ENCODE measurements at regions not wholly inside any gene's neighbourhood (a gene's known extent, or its start where the extent isn't known, plus 50 kb on each side); places are given as distances from the start of the nearest gene placed in this dataset.

DNA sequence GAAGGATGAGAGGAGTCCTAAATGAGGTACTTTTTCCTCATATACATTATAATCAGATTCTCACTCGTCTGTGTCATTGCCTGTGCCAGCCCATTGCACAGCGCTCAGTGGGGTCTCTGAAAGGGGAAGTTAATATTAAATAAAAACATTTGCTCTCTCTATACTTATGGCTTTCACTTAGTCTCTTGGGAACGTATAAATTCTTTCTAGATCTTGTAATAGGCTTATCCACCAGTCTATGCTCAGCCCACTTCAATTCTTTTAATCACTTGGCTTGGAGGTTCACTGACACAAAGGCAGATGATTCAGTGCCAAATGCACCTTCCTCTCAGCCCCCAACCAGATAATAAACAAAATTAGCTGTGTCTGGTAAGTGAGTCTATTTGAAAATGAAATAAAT is 164.3 kb upstream of the OGFRL1 start:
- Histone ChIP-seq H3K79me2 (ENCODE audit: low read length) (no peaks in the 10 kb centered on the region), H3K9me2 (replicated peaks; ENCODE audit: low read length) (no peaks in the 10 kb centered on the region), H3K27ac (ENCODE audit: low read length) (no peak overlapping the region), H3F3A (ENCODE audit: low read length, unreplicated experiment) (no peaks in the 10 kb centered on the region), H2AFZ (ENCODE audit: low read length) (no peak overlapping the region), H4K20me1 (ENCODE audit: low read length) (no peaks in the 10 kb centered on the region), H3K9me3 (ENCODE audit: low read length) (no peaks in the 10 kb centered on the region), H3K9ac (ENCODE audit: low read length) (no peak overlapping the region), H3K4me2 (ENCODE audit: low read length) (no peak overlapping the region), H3K4me3 (ENCODE audit: low read length) (no peak overlapping the region), H3K4me1 (ENCODE audit: insufficient read depth, low read length) (no peaks in the 10 kb centered on the region), H3K27me3 (ENCODE audit: low read length) (no peaks in the 10 kb centered on the region), H3K36me3 (ENCODE audit: low read depth, low read length) (no peaks in the 10 kb centered on the region)
- intact Hi-C loops (cut with micrococcal nuclease) = no loop called here
- BruUV-seq (replicated peaks) = no TSS peak
- ChIA-PET CTCF (no interaction called here), POLR2A (ENCODE audit: unreplicated experiment) (no interaction called here)
- ATAC-seq = no peak
- TF ChIP-seq EZH2 (IDR thresholded peaks at IDR 0.05; ENCODE audit: low read length, unreplicated experiment) = no peak
- TF ChIP-seq EZH2phosphoT487 (IDR thresholded peaks at IDR 0.05; ENCODE audit: borderline replicate concordance, low read length) = no peak
- TF ChIP-seq, protein P1, sequence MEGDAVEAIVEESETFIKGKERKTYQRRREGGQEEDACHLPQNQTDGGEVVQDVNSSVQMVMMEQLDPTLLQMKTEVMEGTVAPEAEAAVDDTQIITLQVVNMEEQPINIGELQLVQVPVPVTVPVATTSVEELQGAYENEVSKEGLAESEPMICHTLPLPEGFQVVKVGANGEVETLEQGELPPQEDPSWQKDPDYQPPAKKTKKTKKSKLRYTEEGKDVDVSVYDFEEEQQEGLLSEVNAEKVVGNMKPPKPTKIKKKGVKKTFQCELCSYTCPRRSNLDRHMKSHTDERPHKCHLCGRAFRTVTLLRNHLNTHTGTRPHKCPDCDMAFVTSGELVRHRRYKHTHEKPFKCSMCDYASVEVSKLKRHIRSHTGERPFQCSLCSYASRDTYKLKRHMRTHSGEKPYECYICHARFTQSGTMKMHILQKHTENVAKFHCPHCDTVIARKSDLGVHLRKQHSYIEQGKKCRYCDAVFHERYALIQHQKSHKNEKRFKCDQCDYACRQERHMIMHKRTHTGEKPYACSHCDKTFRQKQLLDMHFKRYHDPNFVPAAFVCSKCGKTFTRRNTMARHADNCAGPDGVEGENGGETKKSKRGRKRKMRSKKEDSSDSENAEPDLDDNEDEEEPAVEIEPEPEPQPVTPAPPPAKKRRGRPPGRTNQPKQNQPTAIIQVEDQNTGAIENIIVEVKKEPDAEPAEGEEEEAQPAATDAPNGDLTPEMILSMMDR (conservative IDR thresholded peaks at IDR 0.05; ENCODE audit: low read depth, low read length) = no peak
- no peak for DNase-seq

DNA sequence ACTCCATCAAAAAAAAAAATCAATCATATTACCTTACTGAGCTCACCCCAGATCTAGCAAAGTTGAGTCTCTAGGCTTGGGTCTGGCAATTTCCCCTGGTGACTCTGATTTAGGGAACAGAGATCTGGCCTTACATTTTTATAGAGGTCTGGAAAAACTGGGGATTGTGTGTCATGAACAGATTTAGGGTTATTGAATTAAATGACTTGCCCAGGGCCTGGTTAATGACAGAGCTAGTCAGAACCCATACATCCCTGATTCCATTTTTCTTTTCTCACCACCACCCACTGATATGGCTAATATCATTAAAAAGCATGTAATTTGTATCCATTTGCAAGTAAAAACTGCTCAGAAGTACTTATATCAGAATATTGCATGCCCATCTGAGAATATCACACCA is 163.4 kb upstream of the OGFRL1 start:
- no peak overlapping the region for H3K27ac ChIP-seq (ENCODE audit: low read length)
- no peaks in the 10 kb centered on the region for H3K4me1 ChIP-seq (ENCODE audit: insufficient read depth, low read length)
- no TSS peak for BruUV-seq (replicated peaks)
- no peak overlapping the region for H2AFZ ChIP-seq (ENCODE audit: low read length)
- no peaks in the 10 kb centered on the region for H3F3A ChIP-seq (ENCODE audit: low read length, unreplicated experiment)
- intact Hi-C loops (cut with micrococcal nuclease) = no loop called here
- TF ChIP-seq EZH2phosphoT487 (IDR thresholded peaks at IDR 0.05; ENCODE audit: borderline replicate concordance, low read length) = no peak
- no peak for TF ChIP-seq EZH2 (IDR thresholded peaks at IDR 0.05; ENCODE audit: low read length, unreplicated experiment)
- TF ChIP-seq, protein P1 (conservative IDR thresholded peaks at IDR 0.05; ENCODE audit: low read depth, low read length) = no peak
- no peaks in the 10 kb centered on the region for H3K9me3 ChIP-seq (ENCODE audit: low read length)
- POLR2A ChIA-PET (ENCODE audit: unreplicated experiment) = no interaction called here
- DNase-seq (no peak), ATAC-seq (no peak)
- no peaks in the 10 kb centered on the region for H3K36me3 ChIP-seq (ENCODE audit: low read depth, low read length)
- H3K4me3 ChIP-seq (ENCODE audit: low read length) = no peak overlapping the region
- no peaks in the 10 kb centered on the region for H4K20me1 ChIP-seq (ENCODE audit: low read length)
- no peak overlapping the region for H3K9ac ChIP-seq (ENCODE audit: low read length)
- CTCF ChIA-PET = no interaction called here
- H3K4me2 ChIP-seq (ENCODE audit: low read length) = no peak overlapping the region
- no peaks in the 10 kb centered on the region for H3K79me2 ChIP-seq (ENCODE audit: low read length)
- H3K9me2 ChIP-seq (replicated peaks; ENCODE audit: low read length) = no peaks in the 10 kb centered on the region
- H3K27me3 ChIP-seq (ENCODE audit: low read length) = no peaks in the 10 kb centered on the region

DNA sequence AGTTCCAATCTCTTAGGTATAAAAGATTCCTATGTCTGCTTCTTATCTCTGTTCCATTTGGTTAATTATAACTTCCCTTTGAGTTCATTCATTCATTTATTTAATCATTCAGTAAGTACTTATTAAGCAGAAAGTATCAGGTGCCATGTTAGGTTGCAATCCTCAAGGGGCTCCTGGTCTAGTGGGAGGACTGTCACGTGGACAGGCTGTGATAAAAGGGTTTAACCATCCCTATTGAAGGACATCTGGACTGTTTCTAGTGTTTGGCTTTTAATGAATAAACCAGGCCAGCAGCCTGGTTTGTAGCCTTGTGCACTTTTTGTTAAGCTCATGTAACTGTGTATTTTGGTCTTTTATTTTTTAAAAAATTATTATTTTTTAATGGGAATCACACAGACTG is 162.1 kb upstream of the OGFRL1 start:
- no peak for DNase-seq
- no peak for ATAC-seq
- intact Hi-C loops (cut with micrococcal nuclease) = no loop called here
- POLR2A ChIA-PET (ENCODE audit: unreplicated experiment) = interaction anchor here (0.7 kb wide), 1 partner anchor 14 kb away, joined by 3 read pairs; no protein-coding TSS in a partner anchor
- Histone ChIP-seq H4K20me1 (ENCODE audit: low read length) (no peaks in the 10 kb centered on the region), H3K36me3 (ENCODE audit: low read depth, low read length) (no peaks in the 10 kb centered on the region), H3K4me2 (ENCODE audit: low read length) (no peak overlapping the region), H3F3A (ENCODE audit: low read length, unreplicated experiment) (no peaks in the 10 kb centered on the region), H2AFZ (ENCODE audit: low read length) (no peak overlapping the region), H3K9me3 (ENCODE audit: low read length) (no peaks in the 10 kb centered on the region), H3K4me3 (ENCODE audit: low read length) (no peak overlapping the region), H3K79me2 (ENCODE audit: low read length) (no peaks in the 10 kb centered on the region), H3K9me2 (replicated peaks; ENCODE audit: low read length) (no peaks in the 10 kb centered on the region), H3K9ac (ENCODE audit: low read length) (no peak overlapping the region), H3K27ac (ENCODE audit: low read length) (no peak overlapping the region), H3K27me3 (ENCODE audit: low read length) (no peaks in the 10 kb centered on the region), H3K4me1 (ENCODE audit: insufficient read depth, low read length) (no peaks in the 10 kb centered on the region)
- BruUV-seq (replicated peaks) = no TSS peak
- CTCF ChIA-PET = no interaction called here
- TF ChIP-seq, protein P1 (conservative IDR thresholded peaks at IDR 0.05; ENCODE audit: low read depth, low read length) = no peak
- TF ChIP-seq EZH2phosphoT487 (IDR thresholded peaks at IDR 0.05; ENCODE audit: borderline replicate concordance, low read length) = no peak
- no peak for TF ChIP-seq EZH2 (IDR thresholded peaks at IDR 0.05; ENCODE audit: low read length, unreplicated experiment)
